BLaER1 treated with 17β-estradiol and CSF1 and Interleukin-3, amounts not matched to agents 10 nM and 100 nM (cell line): ENCODE measurements at regions not wholly inside any gene's neighbourhood (a gene's known extent, or its start where the extent isn't known, plus 50 kb on each side); places are given as distances from the start of the nearest gene placed in this dataset.

Experiments
- H3K27ac ChIP-seq, 11 experiments: shearing (Covaris generic); formaldehyde crosslinking; 2 replicates each; pipeline ENCODE4 v1.8.1; 2022
- H3K27me3 ChIP-seq, 11 experiments: shearing (Covaris generic); formaldehyde crosslinking; 2 replicates each; pipeline ENCODE4 v1.8.1; 2022
- H3K36me3 ChIP-seq, 11 experiments: shearing (Covaris generic); formaldehyde crosslinking; 2 replicates each; pipeline ENCODE4 v1.8.1; 2022
- H3K4me1 ChIP-seq, 10 experiments: shearing (Covaris generic); formaldehyde crosslinking; 2 replicates each; pipeline ENCODE4 v1.8.1; 2022
- H3K4me2 ChIP-seq, 11 experiments: shearing (Covaris generic); formaldehyde crosslinking; 2 replicates each; pipeline ENCODE4 v1.8.1; 2022
- H3K4me3 ChIP-seq, 10 experiments: shearing (Covaris generic); formaldehyde crosslinking; 2 replicates each; pipeline ENCODE4 v1.8.1; 2022
- H3K9ac ChIP-seq, 11 experiments: shearing (Covaris generic); formaldehyde crosslinking; 2 replicates each; pipeline ENCODE4 v1.8.1; 2022
- H3K9me3 ChIP-seq, 11 experiments: shearing (Covaris generic); formaldehyde crosslinking; replicated peaks in 1 of 11; 2 replicates each; pipeline ENCODE4 v1.8.1; 2022
- H4K20me1 ChIP-seq, 11 experiments: shearing (Covaris generic); formaldehyde crosslinking; 2 replicates each; pipeline ENCODE4 v1.8.1; 2022
- Cebpa-rat ChIP-seq, 11 experiments: shearing (Covaris generic); IDR thresholded peaks; 2 replicates each; pipeline ENCODE4 v1.8.1; 2022

- 0 out of 20 replicates have a peak, but pooled peaks cover 0 to 8% (median 0%) of the 10 kb centered on the region in 10 experiments for H3K4me1 ChIP-seq
- H4K20me1 ChIP-seq: no peaks in the 10 kb centered on the region
- H3K4me3 ChIP-seq: no peak overlapping the region
- H3K27me3 ChIP-seq: no peaks in the 10 kb centered on the region
- no peak overlapping the region for H3K27ac ChIP-seq
- no peak overlapping the region for H3K4me2 ChIP-seq
- H3K9ac ChIP-seq: no peak overlapping the region
- H3K9me3 ChIP-seq: no peaks in the 10 kb centered on the region
- no peaks in the 10 kb centered on the region for H3K36me3 ChIP-seq
- no peak for TF ChIP-seq Cebpa-rat (IDR thresholded peaks at IDR 0.05)
Observed at GRCh38 chr3:69567710-69568052, 171.6 kb upstream of the MITF start.

- no peaks in the 10 kb centered on the region for H3K9me3 ChIP-seq
- H4K20me1 ChIP-seq: no peaks in the 10 kb centered on the region
- 0 out of 20 replicates have a peak, but pooled peaks cover 0 to 8% (median 0%) of the 10 kb centered on the region in 10 experiments for H3K4me1 ChIP-seq
- H3K9ac ChIP-seq: no peak overlapping the region
- H3K27me3 ChIP-seq: no peaks in the 10 kb centered on the region
- no peak overlapping the region for H3K4me3 ChIP-seq
- no peak overlapping the region for H3K27ac ChIP-seq
- H3K4me2 ChIP-seq: no peak overlapping the region
- no peak for TF ChIP-seq Cebpa-rat (IDR thresholded peaks at IDR 0.05)
- H3K36me3 ChIP-seq: no peaks in the 10 kb centered on the region
Observed at GRCh38 chr3:69567023-69567709, 172.1 kb upstream of the MITF start.

GRCh38 chr3:69566275-69566674, 173.0 kb upstream of the MITF start:
- no peak for TF ChIP-seq Cebpa-rat (IDR thresholded peaks at IDR 0.05)
- Histone ChIP-seq H3K27me3 (no peaks in the 10 kb centered on the region), H3K9ac (no peak overlapping the region), H3K4me1 (peaks cover 0 to 9% (median 0%) of the 10 kb centered on the region in 10 experiments; a peak in 2 of 20 replicates), H3K4me3 (no peak overlapping the region), H3K27ac (no peak overlapping the region), H3K36me3 (no peaks in the 10 kb centered on the region), H4K20me1 (no peaks in the 10 kb centered on the region), H3K9me3 (no peaks in the 10 kb centered on the region), H3K4me2 (no peak overlapping the region)

- peak in 2 of 11 experiments; percentile 9 to 13; a peak in 1 of 22 replicates for TF ChIP-seq Cebpa-rat (IDR thresholded peaks at IDR 0.05)
- Histone ChIP-seq H3K9me3 (no peaks in the 10 kb centered on the region), H3K27me3 (no peaks in the 10 kb centered on the region), H3K27ac (no peak overlapping the region), H3K4me1 (peaks cover 0 to 18% (median 0%) of the 10 kb centered on the region in 10 experiments; a peak in 6 of 20 replicates), H3K9ac (no peak overlapping the region), H3K36me3 (no peaks in the 10 kb centered on the region), H4K20me1 (no peaks in the 10 kb centered on the region), H3K4me2 (no peak overlapping the region), H3K4me3 (no peak overlapping the region)
Observed at GRCh38 chr3:69565316-69565715, 173.9 kb upstream of the MITF start.

GRCh38 chr3:69563981-69564380, 175.3 kb upstream of the MITF start:
- H3K36me3 ChIP-seq: no peaks in the 10 kb centered on the region
- no peaks in the 10 kb centered on the region for H4K20me1 ChIP-seq
- no peak overlapping the region for H3K27ac ChIP-seq
- no peak overlapping the region for H3K4me3 ChIP-seq
- H3K9me3 ChIP-seq: no peaks in the 10 kb centered on the region
- TF ChIP-seq Cebpa-rat (IDR thresholded peaks at IDR 0.05): no peak
- no peak overlapping the region for H3K4me2 ChIP-seq
- no peak overlapping the region for H3K9ac ChIP-seq
- peaks cover 0 to 19% (median 0%) of the 10 kb centered on the region in 10 experiments; a peak in 6 of 20 replicates for H3K4me1 ChIP-seq
- no peaks in the 10 kb centered on the region for H3K27me3 ChIP-seq

GRCh38 chr3:69563151-69563550, 176.1 kb upstream of the MITF start:
- Histone ChIP-seq H3K27ac (no peak overlapping the region), H3K4me1 (peaks cover 0 to 20% (median 0%) of the 10 kb centered on the region in 10 experiments; a peak in 6 of 20 replicates), H3K9me3 (no peaks in the 10 kb centered on the region), H3K36me3 (no peaks in the 10 kb centered on the region), H3K27me3 (no peaks in the 10 kb centered on the region), H3K4me3 (no peak overlapping the region), H3K4me2 (no peak overlapping the region), H4K20me1 (no peaks in the 10 kb centered on the region), H3K9ac (no peak overlapping the region)
- no peak for TF ChIP-seq Cebpa-rat (IDR thresholded peaks at IDR 0.05)

- H4K20me1 ChIP-seq: no peaks in the 10 kb centered on the region
- no peak overlapping the region for H3K4me2 ChIP-seq
- H3K4me1 ChIP-seq: peaks cover 0 to 19% (median 0%) of the 10 kb centered on the region in 10 experiments; a peak in 6 of 20 replicates
- TF ChIP-seq Cebpa-rat (IDR thresholded peaks at IDR 0.05): no peak
- no peaks in the 10 kb centered on the region for H3K9me3 ChIP-seq
- H3K27me3 ChIP-seq: no peaks in the 10 kb centered on the region
- no peak overlapping the region for H3K9ac ChIP-seq
- no peaks in the 10 kb centered on the region for H3K36me3 ChIP-seq
- no peak overlapping the region for H3K27ac ChIP-seq
- H3K4me3 ChIP-seq: no peak overlapping the region
Observed at GRCh38 chr3:69562020-69562419, 176.1 kb upstream of the FRMD4B start.

GRCh38 chr3:69560818-69561217, 174.9 kb upstream of the FRMD4B start:
- Histone ChIP-seq H3K36me3 (no peaks in the 10 kb centered on the region), H3K4me1 (peaks cover 0 to 16% (median 0%) of the 10 kb centered on the region in 10 experiments; a peak in 7 of 20 replicates), H3K9ac (no peak overlapping the region), H3K27me3 (no peaks in the 10 kb centered on the region), H4K20me1 (no peaks in the 10 kb centered on the region), H3K4me3 (no peak overlapping the region), H3K4me2 (peak overlapping the region in 2 of 11 experiments; percentile 19 to 36; a peak in 4 of 22 replicates), H3K9me3 (no peaks in the 10 kb centered on the region), H3K27ac (no peak overlapping the region)
- no peak for TF ChIP-seq Cebpa-rat (IDR thresholded peaks at IDR 0.05)

GRCh38 chr3:69560116-69560515, 174.2 kb upstream of the FRMD4B start:
- H4K20me1 ChIP-seq: no peaks in the 10 kb centered on the region

GRCh38 chr3:69558912-69559311, 173.0 kb upstream of the FRMD4B start:
- H3K36me3 ChIP-seq: no peaks in the 10 kb centered on the region
- no peak overlapping the region for H3K4me3 ChIP-seq
- TF ChIP-seq Cebpa-rat (IDR thresholded peaks at IDR 0.05): no peak
- H3K4me2 ChIP-seq: peak overlapping the region in 1 of 11 experiments; percentile 12; a peak in 1 of 22 replicates
- no peak overlapping the region for H3K27ac ChIP-seq
- H3K27me3 ChIP-seq: no peaks in the 10 kb centered on the region
- H4K20me1 ChIP-seq: no peaks in the 10 kb centered on the region
- H3K4me1 ChIP-seq: peaks cover 0 to 16% (median 0%) of the 10 kb centered on the region in 10 experiments; a peak in 7 of 20 replicates
- H3K9ac ChIP-seq: no peak overlapping the region
- no peaks in the 10 kb centered on the region for H3K9me3 ChIP-seq

More at GRCh38 chr3:69560116-69560515, 174.2 kb upstream of the FRMD4B start:
- Histone ChIP-seq H3K4me3 (no peak overlapping the region), H3K36me3 (no peaks in the 10 kb centered on the region), H3K27ac (no peak overlapping the region), H3K4me1 (peaks cover 0 to 16% (median 0%) of the 10 kb centered on the region in 10 experiments; a peak in 7 of 20 replicates), H3K4me2 (peak overlapping the region in 2 of 11 experiments; percentile 19 to 36; a peak in 2 of 22 replicates), H3K9me3 (no peaks in the 10 kb centered on the region), H3K9ac (no peak overlapping the region), H3K27me3 (no peaks in the 10 kb centered on the region)
- TF ChIP-seq Cebpa-rat (IDR thresholded peaks at IDR 0.05): no peak
